TTC549 (cell line): ENCODE measurements at regions not wholly inside any gene's neighbourhood (a gene's known extent, or its start where the extent isn't known, plus 50 kb on each side); places are given as distances from the start of the nearest gene placed in this dataset.
A peak's percentile ranks its signal among the peaks of the same experiment; 100 is the strongest.

Source experiments
- FAIRE-seq: peaks from 2 replicates; lab custom pipeline; 2012; peaks lifted over from hg19 to GRCh38; lab: Jason Lieb, UNC

DNA sequence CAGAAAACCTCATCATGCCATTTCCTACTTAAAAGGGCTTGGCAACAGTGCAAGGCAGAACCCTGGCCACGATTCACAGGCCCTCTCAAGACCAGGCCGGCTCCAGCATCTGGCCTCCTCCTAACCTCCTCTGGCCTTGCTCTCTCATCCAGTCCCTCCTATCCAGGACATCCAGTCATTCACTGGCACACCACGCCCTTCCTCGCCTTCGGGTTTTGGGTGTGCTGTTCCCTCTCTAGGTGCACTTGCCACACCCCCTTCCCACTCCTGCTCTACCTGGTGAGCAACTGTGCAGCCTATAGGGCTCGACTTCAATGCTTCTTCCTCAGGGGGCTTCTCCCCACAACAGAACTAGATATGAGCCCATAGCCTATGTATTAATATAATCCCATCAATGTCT is 317.1 kb downstream of the ARRDC4 start:
- no peak for FAIRE-seq

DNA sequence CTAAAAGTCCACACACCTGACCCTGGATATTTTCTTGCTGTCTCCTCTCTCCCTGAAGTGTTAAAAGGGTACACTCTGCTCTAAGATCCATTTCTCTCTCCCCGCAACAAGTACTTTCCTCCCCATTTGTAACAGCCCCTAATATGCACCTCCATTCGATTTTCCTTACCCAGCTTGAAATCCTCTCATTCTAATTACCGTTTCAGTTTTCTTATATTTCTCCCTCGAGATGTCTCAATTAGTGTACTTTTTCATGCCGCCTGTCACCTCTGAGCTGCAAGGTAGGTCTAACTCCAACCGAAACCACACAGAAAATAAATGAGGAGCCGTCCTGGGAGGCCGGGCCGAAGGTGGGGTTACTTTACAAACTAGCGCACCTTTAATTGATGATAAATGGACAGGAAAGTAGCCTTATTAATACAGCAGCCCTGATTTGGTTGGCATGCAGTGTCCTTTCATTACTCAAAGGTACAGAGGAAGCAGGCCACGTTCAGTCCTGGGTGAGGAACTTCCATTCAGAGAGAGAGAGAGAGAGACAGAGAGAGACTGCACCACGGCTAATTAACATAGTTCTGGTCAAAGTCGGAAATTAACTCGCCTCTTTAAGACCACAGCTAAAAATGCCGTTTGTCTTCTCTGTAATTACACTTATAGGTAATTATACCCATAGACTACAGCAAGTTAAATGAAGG is 319.9 kb downstream of the ARRDC4 start:
- FAIRE-seq = no peak

DNA sequence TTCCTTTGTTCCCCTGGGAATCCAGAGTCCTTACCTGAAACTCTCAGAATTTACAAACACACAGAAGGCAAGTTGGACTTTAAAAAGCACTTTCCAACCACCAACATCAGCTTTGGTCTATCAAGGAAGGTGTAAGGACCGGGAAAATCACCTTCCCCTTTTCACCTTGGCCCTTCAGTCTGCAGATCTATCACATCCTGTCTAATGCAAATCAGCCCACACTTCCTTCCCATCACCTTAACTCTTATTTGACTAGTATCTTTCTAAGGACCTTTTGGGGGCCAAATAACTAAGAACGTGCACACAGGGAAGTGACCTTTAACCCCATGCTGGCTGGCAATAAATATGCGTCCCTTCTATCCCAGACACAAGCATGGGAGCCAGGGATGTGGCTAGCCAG is 320.6 kb downstream of the ARRDC4 start:
- no peak for FAIRE-seq

- FAIRE-seq = no peak
Observed at GRCh38 chr15:98282656-98283332, 322.3 kb downstream of the ARRDC4 start.

GRCh38 chr15:98286200-98286599 is 325.7 kb downstream of the ARRDC4 start:
- no peak for FAIRE-seq

DNA sequence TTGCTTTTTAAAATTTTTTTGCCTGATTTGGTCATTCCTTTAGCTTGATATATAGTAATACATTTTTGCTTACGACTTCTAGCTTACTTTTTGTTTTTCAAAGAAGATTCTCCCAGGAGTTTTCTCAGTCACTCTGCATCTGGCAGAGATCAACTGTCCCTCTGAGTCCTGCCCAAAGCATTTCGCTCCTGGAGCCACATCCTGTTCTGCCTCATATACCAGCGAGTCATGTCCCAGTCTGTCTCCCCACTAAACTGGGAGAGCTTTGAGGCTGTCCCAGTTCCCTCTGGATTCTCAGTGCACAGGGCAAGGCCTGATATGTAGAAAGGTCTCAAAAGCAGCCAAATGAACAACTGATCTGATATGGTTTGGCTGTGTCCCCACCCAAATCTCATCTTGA is 326.3 kb downstream of the ARRDC4 start:
- no peak for FAIRE-seq

DNA sequence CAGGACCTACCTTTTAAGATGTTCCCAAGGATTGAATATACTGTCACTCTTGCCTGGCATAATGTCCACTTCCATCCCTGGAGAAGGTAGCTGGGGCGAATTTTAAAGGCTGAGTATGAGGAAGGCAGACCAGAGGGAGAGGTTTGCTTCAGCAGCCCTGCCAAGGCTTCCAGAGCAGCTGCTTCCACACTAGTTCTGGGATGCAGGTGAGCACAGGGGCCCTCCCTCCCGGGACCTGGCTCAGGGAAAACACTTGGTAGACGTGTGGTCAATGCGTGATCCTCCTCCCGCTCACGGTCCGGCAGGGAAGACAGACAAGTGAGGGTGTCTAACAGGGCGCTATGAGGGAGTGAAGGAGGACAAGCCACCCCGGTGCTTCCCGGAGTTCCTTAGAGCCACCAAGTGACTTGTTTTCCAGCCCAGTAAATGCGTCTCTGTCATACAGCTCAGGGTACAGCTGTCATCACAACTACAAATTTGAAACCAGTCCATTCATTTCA is 327.6 kb downstream of the ARRDC4 start:
- no peak for FAIRE-seq

GRCh38 chr15:98289747-98290146 is 329.2 kb downstream of the ARRDC4 start:
- FAIRE-seq = no peak

DNA sequence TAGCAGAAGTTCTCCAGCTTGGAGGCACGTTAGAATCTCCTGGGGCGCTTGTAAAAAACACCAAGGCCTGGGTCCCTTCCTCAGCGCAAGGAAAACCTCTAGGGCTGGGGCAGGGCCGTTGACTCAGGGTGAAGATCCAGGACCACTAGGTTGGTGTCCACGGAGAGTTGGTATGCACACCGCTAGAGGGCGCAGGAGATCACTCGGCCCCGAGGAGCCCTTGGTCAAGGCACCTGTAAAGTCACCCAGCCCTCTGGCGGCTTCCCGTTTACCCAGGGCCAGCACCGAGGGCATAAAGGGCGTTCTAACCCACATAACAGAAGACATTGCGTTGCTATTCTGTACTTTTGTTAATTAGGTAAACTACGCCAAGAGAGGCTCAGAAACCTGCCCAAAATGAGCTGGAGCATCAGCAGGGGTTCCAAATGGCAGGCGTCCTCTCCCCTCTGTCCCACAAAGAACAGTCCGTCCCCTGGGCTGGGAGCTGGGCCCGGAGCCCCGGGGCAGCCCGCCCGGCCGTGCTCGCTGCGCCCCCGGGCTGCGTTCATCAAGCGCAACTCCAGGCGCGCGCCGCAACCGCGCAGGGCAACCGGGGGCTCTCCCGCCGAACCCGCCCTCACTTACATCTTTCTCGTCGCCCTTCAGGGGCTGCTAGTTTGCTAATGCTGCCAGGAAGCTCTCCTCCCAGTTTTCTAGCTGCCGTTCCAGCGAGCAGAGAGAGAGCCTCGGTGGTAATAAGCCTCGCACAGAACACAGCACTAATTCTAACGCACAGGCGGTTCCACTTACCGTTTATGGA is 332.1 kb downstream of the ARRDC4 start:
- FAIRE-seq = no peak

DNA sequence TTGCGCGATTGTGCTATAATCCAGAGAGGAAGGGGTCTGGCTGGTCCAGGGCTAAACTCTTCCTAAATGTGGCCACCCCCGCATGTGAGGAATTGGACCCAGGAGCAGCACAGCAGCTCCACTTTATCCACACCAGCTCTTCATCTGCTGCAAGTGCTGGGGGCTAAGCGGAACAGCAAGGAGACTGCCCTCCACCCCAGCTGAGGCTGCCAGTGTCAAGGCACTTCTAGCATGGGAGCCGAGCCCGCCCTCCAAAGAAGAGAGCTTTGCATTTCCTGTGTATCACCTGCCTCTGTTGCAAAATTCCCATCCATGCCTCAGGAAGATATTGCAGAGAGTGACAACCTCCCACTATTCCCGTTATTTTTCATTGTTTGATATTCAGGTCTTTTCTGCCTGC is 333.6 kb downstream of the ARRDC4 start:
- no peak for FAIRE-seq

- FAIRE-seq = peak; percentile 56
Observed at GRCh38 chr15:98295101-98295759, 334.7 kb downstream of the ARRDC4 start.

DNA sequence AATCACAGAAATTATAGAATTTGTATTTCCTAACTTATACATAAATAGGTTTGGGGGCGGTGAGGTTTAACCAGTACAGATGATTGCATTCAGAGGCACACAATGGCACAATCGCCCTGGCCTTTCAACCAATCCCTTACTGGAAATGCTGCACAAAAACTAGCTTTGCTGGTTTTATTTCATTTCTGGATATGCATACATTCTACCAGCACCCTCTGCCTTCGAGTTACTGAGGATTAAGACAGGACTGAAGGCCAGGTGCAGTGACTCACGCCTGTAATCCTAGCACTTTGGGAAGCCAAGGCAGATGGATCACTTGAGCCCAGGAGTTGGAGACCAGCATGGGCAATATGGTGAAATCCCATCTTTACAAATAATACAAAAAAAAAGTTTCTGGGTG is 336.1 kb downstream of the ARRDC4 start:
- no peak for FAIRE-seq

GRCh38 chr15:98304371-98304770 is 343.9 kb downstream of the ARRDC4 start:
- no peak for FAIRE-seq

GRCh38 chr15:98308117-98308516 is 340.2 kb upstream of the IGF1R start:
- no peak for FAIRE-seq

- peak; percentile 73 for FAIRE-seq
Observed at GRCh38 chr15:98311566-98312188, 336.7 kb upstream of the IGF1R start.

- FAIRE-seq = no peak
Observed at GRCh38 chr15:98312913-98313312, 335.4 kb upstream of the IGF1R start.

- FAIRE-seq = no peak
Observed at GRCh38 chr15:98315971-98316370, 332.4 kb upstream of the IGF1R start.

GRCh38 chr15:98321896-98322295 is 326.4 kb upstream of the IGF1R start:
- no peak for FAIRE-seq

DNA sequence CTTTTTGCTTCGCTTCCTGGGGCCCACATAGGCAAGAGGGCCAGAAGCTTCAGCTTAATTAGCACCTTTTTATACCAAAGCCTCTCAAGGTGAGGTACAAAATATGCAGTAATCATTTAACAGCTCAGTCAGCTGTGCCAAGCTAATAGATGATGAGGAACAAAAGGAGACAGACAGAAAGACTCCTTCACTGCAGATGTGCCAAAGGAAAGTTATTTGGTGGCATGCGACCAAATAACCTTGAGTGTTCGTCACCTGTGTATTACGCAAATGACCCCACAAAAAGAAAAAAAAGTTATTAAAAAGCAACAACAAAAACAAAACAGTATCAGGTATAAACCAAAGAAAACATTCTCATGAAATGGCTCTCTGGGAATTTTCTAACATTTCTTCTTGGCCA is 325.8 kb upstream of the IGF1R start:
- no peak for FAIRE-seq

DNA sequence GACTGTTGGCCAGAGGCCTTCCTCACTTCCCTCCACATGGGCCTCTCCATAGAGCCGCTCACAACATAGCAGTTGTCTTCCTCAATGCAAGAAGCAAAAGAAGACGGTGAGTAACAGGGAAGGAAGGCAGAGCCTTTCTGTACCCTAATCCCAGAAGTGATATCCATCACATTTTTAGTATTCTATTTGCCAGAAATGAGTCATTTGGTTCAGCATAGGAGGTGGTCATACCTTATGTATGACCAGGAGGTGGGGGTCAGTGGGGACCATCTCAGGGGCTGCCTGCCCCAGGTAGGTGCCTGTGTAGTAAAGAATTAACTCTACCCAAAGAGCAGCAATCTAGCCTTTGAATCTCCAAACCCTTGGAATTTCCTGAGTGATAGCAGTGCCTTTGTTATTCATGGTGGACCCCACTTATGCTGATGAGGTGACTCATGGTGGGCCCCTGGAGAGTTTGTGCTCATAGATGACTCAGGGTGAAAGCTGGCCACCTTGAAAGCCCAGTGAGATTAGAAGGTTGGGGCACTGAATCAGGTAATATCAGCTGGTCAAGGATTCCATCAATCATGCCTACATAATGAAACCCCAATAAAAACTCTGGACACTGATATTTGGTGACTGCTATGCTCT is 323.9 kb upstream of the IGF1R start:
- no peak for FAIRE-seq

- FAIRE-seq = no peak
Observed at GRCh38 chr15:98326804-98327203, 321.5 kb upstream of the IGF1R start.

GRCh38 chr15:98330258-98330657 is 318.1 kb upstream of the IGF1R start:
- FAIRE-seq = no peak
